HG03457 (cell line): ENCODE measurements at regions not wholly inside any gene's neighbourhood (a gene's known extent, or its start where the extent isn't known, plus 50 kb on each side); places are given as distances from the start of the nearest gene placed in this dataset.

Experiments
- ATAC-seq: cut with Tn5 transposase; IDR thresholded peaks from one replicate; pipeline ENCODE4 v1.9.1; 2021; ENCODE audit warnings: moderate number of reproducible peaks; ENCODE audit not compliant: unreplicated experiment

DNA sequence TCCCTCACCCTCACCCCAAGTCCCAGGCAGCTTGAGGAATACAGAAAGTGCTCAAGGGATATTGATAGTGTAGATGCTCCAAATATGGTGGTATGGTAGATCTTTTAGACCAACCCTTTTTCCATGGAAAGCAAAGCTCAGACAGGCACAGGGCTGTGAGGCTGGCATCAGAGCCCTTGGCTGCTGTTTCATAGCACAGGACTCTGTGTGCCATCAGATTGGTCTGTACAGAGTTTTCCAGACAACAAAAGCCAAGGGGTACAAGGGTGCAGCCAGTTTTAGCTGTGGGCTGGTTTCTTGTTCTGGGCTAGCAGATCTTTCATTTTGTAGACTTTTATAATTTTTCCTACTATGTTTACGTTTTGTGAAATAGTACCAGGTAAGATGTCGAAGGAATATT is 296.9 kb upstream of the TNP1 start:
- no peak for ATAC-seq

DNA sequence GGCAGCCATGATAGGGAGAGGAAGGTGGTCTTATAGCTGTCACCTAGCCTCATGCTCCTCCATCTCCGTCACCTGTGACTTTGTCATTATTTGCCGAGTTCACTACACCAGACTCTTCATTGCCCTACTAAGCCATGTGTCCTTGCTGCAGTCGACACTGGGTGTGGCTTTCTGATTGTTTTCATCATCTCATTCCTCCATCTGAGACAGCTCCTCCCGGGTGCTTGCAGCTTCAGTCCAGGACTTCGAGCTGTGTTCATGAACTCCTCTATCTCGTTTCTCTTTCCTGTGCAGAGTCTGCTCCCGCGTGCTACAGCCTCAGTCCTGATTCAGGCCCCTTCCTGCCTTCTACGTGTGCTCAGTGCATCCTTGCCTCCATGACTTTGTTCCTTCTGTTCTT is 295.1 kb upstream of the TNP1 start:
- no peak for ATAC-seq

DNA sequence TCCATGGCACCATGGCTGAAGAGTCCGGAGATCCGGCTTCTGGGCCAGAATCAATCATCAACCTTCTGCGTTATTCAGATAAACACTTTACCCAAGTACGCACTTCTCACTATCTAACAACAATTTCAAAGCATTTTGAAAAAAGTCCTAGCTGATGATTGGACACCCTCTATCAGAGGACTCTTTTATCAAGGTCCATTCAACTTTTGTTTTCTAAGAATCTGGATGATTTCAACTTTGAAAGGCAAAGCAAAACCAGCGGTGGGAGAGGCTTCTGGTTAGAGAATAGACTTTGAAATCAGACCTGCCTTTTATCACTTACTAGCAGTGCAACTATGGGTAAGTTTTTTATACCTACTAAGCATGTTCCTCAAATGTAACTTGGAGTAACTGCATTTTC is 293.6 kb upstream of the TNP1 start:
- ATAC-seq: no peak

DNA sequence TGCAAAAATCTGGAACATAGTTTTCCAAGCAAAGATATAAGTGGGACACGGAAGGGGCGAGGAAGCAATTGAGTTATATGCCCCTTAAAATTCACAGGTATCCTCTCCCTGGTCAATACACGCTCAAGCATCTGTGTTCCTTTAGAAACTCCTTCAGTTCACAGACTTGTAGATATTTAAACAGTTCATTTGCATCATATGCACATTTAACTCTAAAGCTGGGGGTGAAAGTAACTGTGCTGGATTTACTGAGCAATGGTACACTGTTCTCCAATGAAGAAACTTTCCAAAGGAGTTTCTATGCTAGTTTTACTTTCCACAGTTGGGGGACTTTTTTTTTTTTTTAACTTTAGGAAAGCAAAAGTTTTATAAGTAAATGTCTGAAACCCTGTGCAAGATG is 293.0 kb upstream of the TNP1 start:
- no peak for ATAC-seq

DNA sequence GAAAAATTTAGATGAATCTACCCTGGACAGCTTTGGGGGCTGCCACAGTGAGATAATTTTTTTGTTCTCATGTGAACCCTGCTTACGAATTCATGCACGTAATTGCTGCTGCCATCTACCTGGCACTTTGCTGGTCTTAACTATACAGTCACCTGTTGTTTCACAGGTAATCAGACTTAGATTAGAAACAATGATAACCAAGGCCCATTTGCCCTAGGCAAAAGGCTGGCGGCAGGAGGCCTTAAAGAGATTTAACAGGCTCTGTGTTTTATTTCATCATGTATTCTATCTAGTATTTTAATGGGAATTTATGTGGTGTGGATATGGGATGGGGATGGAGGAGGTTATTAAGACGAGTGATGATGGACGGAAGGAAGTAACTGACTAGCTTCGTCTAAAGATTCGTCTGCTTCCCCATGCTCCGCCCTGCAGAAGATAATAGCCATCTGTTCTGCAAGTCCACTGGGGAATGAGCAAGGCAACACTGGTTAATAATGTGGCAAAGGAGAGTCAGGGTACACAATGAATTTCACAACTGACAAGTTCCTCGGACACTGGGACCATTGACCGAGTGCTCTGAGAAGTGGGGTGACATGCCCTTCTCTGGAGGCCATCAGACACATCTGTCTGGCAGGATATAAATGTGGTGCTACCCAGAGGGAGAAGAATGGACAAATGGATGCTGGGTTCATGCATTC is 291.8 kb upstream of the TNP1 start:
- ATAC-seq: no peak

GRCh38 chr2:217150236-217150635 is 290.4 kb upstream of the TNP1 start:
- no peak for ATAC-seq

- ATAC-seq: no peak
Observed at GRCh38 chr2:217149087-217149660, 289.3 kb upstream of the TNP1 start.

GRCh38 chr2:217147818-217148217 is 288.0 kb upstream of the TNP1 start:
- ATAC-seq: no peak

DNA sequence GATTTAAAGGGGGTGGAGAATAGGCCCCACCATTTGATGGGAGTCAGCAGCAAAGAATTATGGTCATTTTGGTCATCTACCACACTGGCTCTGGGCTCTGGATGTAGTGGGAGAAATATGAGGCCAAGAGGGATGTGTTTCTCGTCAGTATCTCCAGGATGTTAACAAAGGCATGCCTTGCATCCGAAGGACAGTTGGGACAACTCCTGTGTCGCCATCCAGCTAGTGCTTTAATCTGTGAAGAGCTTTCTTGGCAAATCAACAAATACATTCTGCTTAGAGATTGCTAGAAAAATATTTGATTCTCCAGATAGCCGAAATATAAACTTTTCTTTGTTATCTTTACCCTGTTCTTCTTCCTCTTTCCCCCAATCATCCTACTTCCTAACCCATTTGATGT is 287.1 kb upstream of the TNP1 start:
- no peak for ATAC-seq

DNA sequence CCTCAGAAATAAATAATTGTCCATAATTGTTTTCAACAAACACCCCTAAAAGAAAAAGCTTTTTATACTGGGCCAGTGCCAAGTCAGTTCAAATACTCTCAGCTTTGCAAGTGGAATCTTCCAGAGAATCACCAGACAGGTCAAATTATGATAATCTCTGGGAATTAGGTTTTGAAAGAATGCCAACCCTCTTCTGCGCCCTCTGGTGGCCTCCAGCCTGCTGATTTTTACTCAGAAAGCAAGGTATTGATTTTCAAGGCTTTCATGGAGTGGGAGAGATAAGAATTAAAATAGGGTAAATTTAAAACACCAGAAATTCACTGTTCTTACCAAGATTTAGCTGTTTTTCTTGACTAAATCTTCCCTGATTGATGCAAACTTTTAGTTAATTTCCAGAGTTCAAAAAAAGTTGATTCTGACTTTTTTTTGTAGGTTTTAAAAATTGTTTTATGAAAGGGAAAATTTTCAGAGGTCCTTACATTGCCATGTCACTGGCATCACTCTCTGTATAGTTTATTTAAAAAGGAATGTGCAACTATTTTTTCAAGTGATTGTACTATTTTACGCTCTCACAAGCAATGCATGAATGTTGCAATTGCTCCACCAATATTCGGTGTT is 282.9 kb upstream of the TNP1 start:
- no peak for ATAC-seq

DNA sequence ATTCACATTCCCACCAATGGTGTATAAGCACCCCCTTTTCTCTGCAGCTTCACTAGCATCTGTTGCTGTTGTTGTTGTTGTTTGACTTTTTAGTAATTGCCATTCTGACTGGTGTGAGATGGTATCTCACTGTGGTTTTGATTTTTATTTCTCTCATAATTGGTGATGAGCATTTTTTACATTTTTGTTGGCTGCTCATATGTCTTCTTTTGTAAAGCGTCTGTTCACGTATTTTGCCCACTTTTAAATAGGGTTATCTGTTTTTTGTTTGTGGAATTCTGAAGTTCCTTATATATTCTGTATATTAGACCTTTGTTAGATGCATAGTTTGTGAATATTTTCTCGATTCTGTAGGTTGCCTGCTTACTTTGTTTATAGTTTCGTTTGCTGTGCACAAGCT is 278.4 kb upstream of the TNP1 start:
- ATAC-seq: no peak

- ATAC-seq: no peak
Observed at GRCh38 chr2:217127744-217128143, 267.9 kb upstream of the TNP1 start.

DNA sequence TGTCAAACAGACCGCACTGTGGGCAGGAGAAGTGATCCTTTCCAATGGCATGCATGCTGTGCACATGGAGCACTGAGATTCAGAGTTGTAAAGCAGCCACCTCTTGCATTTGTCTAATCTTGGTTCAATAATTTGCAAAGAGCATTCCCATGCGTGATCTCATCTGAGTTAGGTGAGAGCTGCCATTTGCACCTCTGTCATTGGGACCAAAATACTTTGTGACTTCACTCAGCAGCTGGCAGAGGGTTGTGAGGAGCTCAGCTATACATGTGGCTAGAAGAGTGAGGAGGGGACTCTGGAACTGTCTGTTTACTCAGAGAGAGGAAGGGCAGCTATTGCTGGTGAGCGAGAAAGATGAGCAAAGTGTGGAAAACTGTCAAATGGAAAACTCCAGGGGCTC is 265.1 kb upstream of the TNP1 start:
- ATAC-seq: no peak

GRCh38 chr2:217124050-217124449 is 264.2 kb upstream of the TNP1 start:
- no peak for ATAC-seq

DNA sequence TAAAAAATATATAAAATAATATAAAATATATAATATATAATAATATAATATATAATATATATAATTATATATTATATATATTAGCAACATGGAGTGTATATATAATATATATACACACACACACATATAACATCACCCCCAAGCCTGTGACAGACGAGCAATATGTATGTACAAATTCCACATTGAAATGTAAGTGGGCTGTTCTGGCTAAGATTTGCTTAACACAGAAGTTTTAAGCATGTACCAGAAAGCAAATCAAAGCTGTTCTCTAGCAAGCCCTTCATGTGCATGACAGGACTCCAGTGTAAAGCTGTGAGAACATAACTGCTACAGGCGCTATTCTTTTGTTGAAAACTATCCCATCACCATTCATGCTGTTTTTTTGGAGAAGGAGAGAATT is 261.7 kb upstream of the TNP1 start:
- ATAC-seq: no peak

DNA sequence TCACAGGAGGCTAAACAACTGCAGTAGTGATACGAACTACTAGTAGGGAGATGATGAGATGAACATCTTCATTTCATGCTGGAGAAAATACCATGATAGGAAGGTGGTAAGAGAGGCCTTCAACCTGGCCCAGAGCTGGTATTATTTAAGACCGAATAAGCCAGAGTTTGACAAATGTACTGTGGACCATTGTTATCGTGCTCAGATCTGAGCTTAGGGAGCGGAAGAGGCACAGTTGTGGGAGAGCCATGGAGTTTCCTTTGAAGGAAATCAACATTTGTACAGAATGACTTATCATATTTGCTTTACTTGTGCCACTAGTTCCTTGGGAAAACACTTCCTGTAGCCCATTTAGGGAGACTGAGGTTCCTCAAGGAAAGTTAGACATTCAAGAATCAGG is 260.6 kb upstream of the TNP1 start:
- ATAC-seq: no peak

- no peak for ATAC-seq
Observed at GRCh38 chr2:217118559-217119284, 258.9 kb upstream of the TNP1 start.

- no peak for ATAC-seq
Observed at GRCh38 chr2:217117523-217117922, 257.7 kb upstream of the TNP1 start.

- no peak for ATAC-seq
Observed at GRCh38 chr2:217116610-217117009, 256.7 kb upstream of the TNP1 start.

- ATAC-seq: no peak
Observed at GRCh38 chr2:217114117-217114516, 254.3 kb upstream of the TNP1 start.

DNA sequence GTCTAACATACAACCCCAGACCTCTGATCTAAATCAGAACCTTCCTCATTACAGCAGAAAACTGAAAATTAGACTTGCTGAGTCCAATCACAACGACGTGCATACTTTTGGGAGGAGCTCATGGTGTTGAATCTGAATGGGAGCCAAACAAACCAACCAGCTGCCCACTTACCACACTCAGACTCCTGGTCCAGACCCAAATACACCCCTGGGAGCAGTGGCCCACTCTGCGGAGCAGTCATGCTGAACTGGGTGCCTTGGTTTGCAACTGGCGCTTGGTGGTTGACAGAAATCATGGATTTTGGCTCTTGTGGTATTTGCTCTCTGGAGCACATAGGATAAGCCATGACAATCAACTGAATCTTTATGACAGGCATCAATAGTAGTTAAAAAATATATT is 253.6 kb upstream of the TNP1 start:
- ATAC-seq: no peak

DNA sequence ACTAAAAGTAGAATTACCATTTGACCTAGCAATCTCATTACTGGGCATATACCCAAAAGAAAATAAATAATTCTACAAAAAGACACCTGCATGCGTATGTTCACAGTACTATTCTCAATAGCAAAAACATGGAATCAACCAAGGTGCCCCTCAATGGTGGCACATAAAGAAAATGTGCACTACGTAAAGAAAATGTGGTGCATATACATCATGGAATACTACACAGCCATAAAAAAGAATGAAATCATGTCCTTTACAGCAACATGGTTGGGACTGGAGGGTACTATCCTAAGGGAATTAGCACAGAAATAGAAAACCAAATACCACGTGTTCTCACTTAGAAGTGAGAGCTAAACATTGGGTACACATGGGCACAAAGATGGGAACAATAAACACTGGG is 250.7 kb upstream of the TNP1 start:
- no peak for ATAC-seq
